ENCODE measurements at regions not wholly inside any gene's neighbourhood (a gene's known extent, or its start where the extent isn't known, plus 50 kb on each side); places are given as distances from the start of the nearest gene placed in this dataset.
"Not testable (repeated sequence)": the region's sequence is repeated elsewhere in the genome, so short reads cannot be mapped to it uniquely, and the experiment has no call there.

DNA sequence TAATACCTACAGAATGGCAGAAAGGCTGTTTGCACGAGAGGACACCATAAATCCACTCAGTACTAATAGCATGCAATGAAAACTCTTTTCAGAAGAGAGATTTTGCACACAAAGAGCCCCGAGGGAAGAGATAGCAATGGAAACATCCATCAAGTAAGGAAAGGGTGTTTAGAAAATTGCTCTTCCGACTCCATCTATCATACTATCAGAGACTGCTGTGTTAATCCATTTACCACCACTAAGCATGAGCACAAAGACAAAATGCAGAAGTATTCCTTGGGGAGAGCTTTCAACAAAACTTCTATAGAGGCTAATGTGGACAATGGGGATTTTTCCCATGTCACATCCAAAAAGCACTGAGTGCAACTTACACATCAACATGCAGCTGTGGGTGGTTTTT is 72.1 kb upstream of the PLAAT1 start:
- WGBS, 3 donors: 40 to 47% (median 42%) methylated on average over 3 of the region's 3 CpGs
- no peak for DNase-seq
- Histone ChIP-seq H3K4me3 (ENCODE audit: low read depth in 1 of 3, low read length in 3 of 3) (no peak overlapping the region), H3K4me1 (ENCODE audit: control insufficient read depth in 3 of 3, insufficient read depth in 2 of 3, low read depth in 1 of 3, low read length in 2 of 3) (no peaks in the 10 kb centered on the region), H3K36me3 (ENCODE audit: control insufficient read depth in 3 of 3, insufficient read depth in 2 of 3, low read depth in 1 of 3, low read length in 3 of 3) (no peaks in the 10 kb centered on the region), H3K27me3 (ENCODE audit: control insufficient read depth in 3 of 3, insufficient read depth in 3 of 3, low read length in 3 of 3) (no peaks in the 10 kb centered on the region), H3K9me3 (ENCODE audit: control insufficient read depth in 2 of 2, insufficient read depth in 1 of 2, low read depth in 1 of 2, low read length in 1 of 2) (no peaks in the 10 kb centered on the region), H3K27ac (ENCODE audit: low read depth in 1 of 3, low read length in 2 of 3) (no peak overlapping the region)
- no peak for FAIRE-seq

DNA sequence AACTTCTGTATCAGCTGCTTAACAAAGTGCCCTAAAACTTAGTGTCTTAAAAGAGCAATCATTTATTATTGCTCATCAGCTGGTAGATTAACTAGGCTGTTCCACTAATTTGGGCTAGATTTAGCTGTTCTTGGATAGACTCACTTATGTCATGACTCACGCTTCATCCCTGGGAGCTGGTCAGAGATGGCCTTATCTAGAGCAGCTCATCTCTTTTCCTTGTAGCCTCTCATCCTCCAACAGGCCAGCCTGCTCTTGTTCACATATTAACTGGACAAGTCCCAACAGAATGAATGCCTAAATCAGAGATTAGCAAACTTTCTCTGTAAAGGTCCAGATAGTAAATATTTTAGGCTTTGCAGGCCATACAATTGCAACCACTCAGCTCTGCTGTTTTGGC is 66.9 kb upstream of the PLAAT1 start:
- Histone ChIP-seq H3K4me1 (ENCODE audit: control insufficient read depth in 3 of 3, insufficient read depth in 2 of 3, low read depth in 1 of 3, low read length in 2 of 3) (no peaks in the 10 kb centered on the region), H3K27ac (ENCODE audit: low read depth in 1 of 3, low read length in 2 of 3) (no peak overlapping the region), H3K27me3 (ENCODE audit: control insufficient read depth in 3 of 3, insufficient read depth in 3 of 3, low read length in 3 of 3) (no peaks in the 10 kb centered on the region), H3K9me3 (ENCODE audit: control insufficient read depth in 2 of 2, insufficient read depth in 1 of 2, low read depth in 1 of 2, low read length in 1 of 2) (no peaks in the 10 kb centered on the region), H3K36me3 (ENCODE audit: control insufficient read depth in 3 of 3, insufficient read depth in 2 of 3, low read depth in 1 of 3, low read length in 3 of 3) (no peaks in the 10 kb centered on the region), H3K4me3 (ENCODE audit: low read depth in 1 of 3, low read length in 3 of 3) (no peak overlapping the region)
- 89 to 100% (median 95%) methylated on average over 1 of the region's 1 CpG for WGBS, 3 donors
- DNase-seq (no peak), FAIRE-seq (no peak)

DNA sequence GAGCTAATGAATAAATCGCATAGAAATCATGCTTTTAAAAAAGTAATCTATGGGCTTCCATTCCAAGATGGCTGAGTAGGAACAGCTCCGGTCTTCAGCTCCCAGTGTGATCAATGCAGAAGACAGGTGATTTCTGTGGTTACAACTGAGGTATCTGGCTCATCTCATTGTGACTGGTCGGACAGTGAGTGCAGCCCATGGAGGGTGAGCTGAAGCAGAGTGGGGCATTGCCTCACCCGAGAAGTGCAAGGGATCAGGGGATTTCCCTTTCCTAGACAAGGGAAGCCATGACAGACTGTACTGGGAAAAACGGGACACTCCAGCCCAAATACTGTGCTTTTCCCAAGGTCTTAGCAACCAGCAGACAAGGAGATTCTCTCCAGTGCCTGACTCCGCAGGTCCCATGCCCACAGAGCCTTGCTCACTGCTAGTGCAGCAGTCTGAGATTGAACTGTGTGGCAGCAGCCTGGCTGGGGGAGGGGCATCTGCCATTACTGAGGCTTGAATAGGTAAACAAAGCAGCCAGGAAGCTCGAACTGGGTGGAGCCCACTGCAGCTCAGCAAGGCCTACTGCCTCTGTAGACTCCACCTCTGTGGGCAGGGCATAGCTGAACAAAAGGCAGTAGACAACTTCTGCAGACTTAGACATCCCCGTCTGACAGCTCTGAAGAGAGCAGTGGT is 61.5 kb upstream of the PLAAT1 start:
- FAIRE-seq: not testable (repeated sequence)

DNA sequence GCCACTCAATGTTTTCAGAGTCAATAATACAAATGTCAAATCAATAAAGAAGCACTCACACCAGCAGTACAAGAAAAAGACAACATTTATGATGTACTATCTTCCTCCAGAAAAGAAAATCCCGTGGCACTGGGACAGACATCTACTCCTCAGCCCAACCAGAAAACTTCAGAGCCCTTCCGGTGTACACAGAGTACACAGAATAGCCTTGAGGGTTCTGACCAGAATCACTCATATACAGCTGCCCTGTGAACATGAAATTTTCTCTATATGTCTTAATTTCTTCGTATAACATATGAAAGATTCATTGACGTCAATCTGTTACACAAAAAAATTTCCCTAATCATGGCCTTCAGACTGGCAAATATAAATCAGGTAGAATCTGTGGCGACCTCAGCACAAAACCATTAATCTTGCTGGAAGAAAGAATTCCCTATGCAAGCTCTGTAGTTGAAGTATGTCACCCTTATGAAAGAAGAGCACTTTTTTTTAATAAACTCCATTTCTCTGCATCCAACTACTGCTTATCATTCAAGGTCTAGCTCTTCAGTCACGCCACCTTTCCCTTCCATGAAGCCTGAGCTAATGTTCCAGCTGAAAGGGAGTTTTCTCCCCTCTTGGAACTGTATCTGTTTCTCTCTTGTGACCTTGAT is 53.8 kb upstream of the PLAAT1 start:
- no peak for DNase-seq
- no peak for FAIRE-seq
- WGBS, 3 donors: 62 to 74% (median 69%) methylated on average over 6 of the region's 6 CpGs

More for the DNA sequence above, 61.5 kb upstream of the PLAAT1 start:
- not testable (repeated sequence) for H3K27me3 ChIP-seq (ENCODE audit: control insufficient read depth in 3 of 3, insufficient read depth in 3 of 3, low read length in 3 of 3); H3K4me3 ChIP-seq (ENCODE audit: low read depth in 1 of 3, low read length in 3 of 3); H3K36me3 ChIP-seq (ENCODE audit: control insufficient read depth in 3 of 3, insufficient read depth in 2 of 3, low read depth in 1 of 3, low read length in 3 of 3); H3K9me3 ChIP-seq (ENCODE audit: control insufficient read depth in 2 of 2, insufficient read depth in 1 of 2, low read depth in 1 of 2, low read length in 1 of 2); H3K4me1 ChIP-seq (ENCODE audit: control insufficient read depth in 3 of 3, insufficient read depth in 2 of 3, low read depth in 1 of 3, low read length in 2 of 3); DNase-seq; H3K27ac ChIP-seq (ENCODE audit: low read depth in 1 of 3, low read length in 2 of 3)
- 73 to 77% (median 75%) methylated on average over 8 of the region's 8 CpGs for WGBS, 3 donors

GRCh38 chr3:193190146-193190786 is 50.8 kb upstream of the PLAAT1 start:
- no peak for FAIRE-seq

More for the DNA sequence above, 53.8 kb upstream of the PLAAT1 start:
- Histone ChIP-seq H3K27me3 (ENCODE audit: control insufficient read depth in 3 of 3, insufficient read depth in 3 of 3, low read length in 3 of 3) (no peaks in the 10 kb centered on the region), H3K27ac (ENCODE audit: low read depth in 1 of 3, low read length in 2 of 3) (no peak overlapping the region), H3K36me3 (ENCODE audit: control insufficient read depth in 3 of 3, insufficient read depth in 2 of 3, low read depth in 1 of 3, low read length in 3 of 3) (no peaks in the 10 kb centered on the region), H3K4me3 (ENCODE audit: low read depth in 1 of 3, low read length in 3 of 3) (no peak overlapping the region), H3K9me3 (ENCODE audit: control insufficient read depth in 2 of 2, insufficient read depth in 1 of 2, low read depth in 1 of 2, low read length in 1 of 2) (no peaks in the 10 kb centered on the region), H3K4me1 (ENCODE audit: control insufficient read depth in 3 of 3, insufficient read depth in 2 of 3, low read depth in 1 of 3, low read length in 2 of 3) (no peaks in the 10 kb centered on the region)

More at GRCh38 chr3:193190146-193190786, 50.8 kb upstream of the PLAAT1 start:
- peak; percentile 37 for DNase-seq
- 40 to 51% (median 47%) methylated on average over 2 of the region's 2 CpGs for WGBS, 3 donors
- Histone ChIP-seq H3K36me3 (ENCODE audit: control insufficient read depth in 3 of 3, insufficient read depth in 2 of 3, low read depth in 1 of 3, low read length in 3 of 3) (no peaks in the 10 kb centered on the region), H3K27ac (ENCODE audit: low read depth in 1 of 3, low read length in 2 of 3) (no peak overlapping the region), H3K9me3 (ENCODE audit: control insufficient read depth in 2 of 2, insufficient read depth in 1 of 2, low read depth in 1 of 2, low read length in 1 of 2) (no peaks in the 10 kb centered on the region), H3K4me1 (ENCODE audit: control insufficient read depth in 3 of 3, insufficient read depth in 2 of 3, low read depth in 1 of 3, low read length in 2 of 3) (no peaks in the 10 kb centered on the region), H3K4me3 (ENCODE audit: low read depth in 1 of 3, low read length in 3 of 3) (no peak overlapping the region), H3K27me3 (ENCODE audit: control insufficient read depth in 3 of 3, insufficient read depth in 3 of 3, low read length in 3 of 3) (no peaks in the 10 kb centered on the region)

Data from small intestine (tissue), 7 donors.